NOMO-1 treated with dmso at 0.1 percent for 144 hours (cell line): ENCODE measurements at regions not wholly inside any gene's neighbourhood (a gene's known extent, or its start where the extent isn't known, plus 50 kb on each side); places are given as distances from the start of the nearest gene placed in this dataset.
"Not testable (repeated sequence)": the region's sequence is repeated elsewhere in the genome, so short reads cannot be mapped to it uniquely, and the experiment has no call there.

Source experiments
- DNase-seq: peaks from one replicate; lab custom pipeline; 2025; ENCODE audit not compliant: unreplicated experiment; lab: John Stamatoyannopoulos, UW

- no peak for DNase-seq
These were observed 84.9 kb upstream of the CMKLR1 start for GRCh38 chr12:108424026-108424425.

- no peak for DNase-seq
These were observed 84.4 kb upstream of the CMKLR1 start for GRCh38 chr12:108423486-108423885.

- not testable (repeated sequence) for DNase-seq
These were observed 82.0 kb upstream of the CMKLR1 start for GRCh38 chr12:108421082-108421481.

- DNase-seq: not testable (repeated sequence)
These were observed 81.3 kb upstream of the CMKLR1 start for GRCh38 chr12:108420421-108420820.

- DNase-seq: no peak
These were observed 80.8 kb upstream of the CMKLR1 start for GRCh38 chr12:108419949-108420348.

- no peak for DNase-seq
These were observed 79.2 kb upstream of the CMKLR1 start for GRCh38 chr12:108418164-108418890.

GRCh38 chr12:108414021-108414420 is 74.9 kb upstream of the CMKLR1 start:
- DNase-seq: no peak

GRCh38 chr12:108410689-108411088 is 71.6 kb upstream of the CMKLR1 start:
- DNase-seq: no peak

- no peak for DNase-seq
These were observed 70.4 kb upstream of the CMKLR1 start for GRCh38 chr12:108409481-108409880.

GRCh38 chr12:108403952-108404351 is 64.8 kb upstream of the CMKLR1 start:
- no peak for DNase-seq

GRCh38 chr12:108401964-108402363 is 62.9 kb upstream of the CMKLR1 start:
- DNase-seq: no peak

GRCh38 chr12:108400900-108401480 is 61.9 kb upstream of the CMKLR1 start:
- DNase-seq: no peak

GRCh38 chr12:108400481-108400880 is 61.4 kb upstream of the CMKLR1 start:
- DNase-seq: no peak

- DNase-seq: no peak
These were observed 60.9 kb upstream of the CMKLR1 start for GRCh38 chr12:108400056-108400455.

GRCh38 chr12:108399514-108399913 is 60.4 kb upstream of the CMKLR1 start:
- no peak for DNase-seq

GRCh38 chr12:108394196-108394595 is 55.1 kb upstream of the CMKLR1 start:
- no peak for DNase-seq

GRCh38 chr12:108392284-108392683 is 53.2 kb upstream of the CMKLR1 start:
- DNase-seq: no peak

GRCh38 chr12:108390495-108391203 is 51.5 kb upstream of the CMKLR1 start:
- DNase-seq: no peak

- no peak for DNase-seq
These were observed 50.4 kb upstream of the CMKLR1 start for GRCh38 chr12:108389544-108389943.
